HG03097 (cell line): ENCODE measurements at regions not wholly inside any gene's neighbourhood (a gene's known extent, or its start where the extent isn't known, plus 50 kb on each side); places are given as distances from the start of the nearest gene placed in this dataset.

Experiments
- ATAC-seq: cut with Tn5 transposase; IDR thresholded peaks from one replicate; pipeline ENCODE4 v1.9.1; 2021; ENCODE audit not compliant: unreplicated experiment, low FRiP score

DNA sequence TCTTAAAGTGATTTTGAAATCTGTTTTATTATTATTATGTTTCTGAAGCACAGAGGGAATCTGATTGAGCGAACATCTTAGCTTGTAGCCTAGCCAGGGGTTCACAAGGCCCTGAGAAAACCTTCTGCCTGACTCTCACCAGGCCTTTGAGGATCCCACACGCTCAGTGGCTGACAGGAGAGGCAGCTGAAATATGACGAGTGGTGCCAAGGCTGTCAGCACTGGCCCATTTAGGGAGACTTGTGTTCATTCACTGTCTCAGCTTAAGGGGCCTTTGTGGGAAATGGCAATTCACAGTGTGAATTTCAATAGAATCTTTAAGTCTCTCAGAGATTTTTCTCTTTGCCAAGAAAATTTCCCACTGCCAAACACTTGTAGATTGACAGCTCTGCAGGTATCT is 770.9 kb downstream of the TUSC7 start:
- no peak for ATAC-seq

DNA sequence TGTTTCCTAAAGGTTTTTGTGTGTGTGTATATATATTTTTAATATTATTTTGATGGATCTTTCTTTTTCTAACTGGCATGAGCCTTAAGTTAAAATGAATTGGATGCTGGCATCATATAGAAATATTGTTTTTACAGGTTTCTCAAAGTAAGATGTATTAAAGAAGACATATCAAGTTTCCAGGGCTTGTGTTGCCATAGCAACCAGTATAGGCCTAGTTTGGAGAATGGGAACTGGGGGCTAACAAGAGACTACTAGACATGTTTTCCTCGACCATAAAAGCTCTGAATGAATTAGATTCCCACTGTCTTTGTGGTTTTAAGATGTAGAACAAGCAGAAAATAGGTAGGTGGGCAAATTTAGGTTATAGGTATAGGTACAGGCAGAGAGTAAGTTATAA is 771.4 kb downstream of the TUSC7 start:
- ATAC-seq = no peak

DNA sequence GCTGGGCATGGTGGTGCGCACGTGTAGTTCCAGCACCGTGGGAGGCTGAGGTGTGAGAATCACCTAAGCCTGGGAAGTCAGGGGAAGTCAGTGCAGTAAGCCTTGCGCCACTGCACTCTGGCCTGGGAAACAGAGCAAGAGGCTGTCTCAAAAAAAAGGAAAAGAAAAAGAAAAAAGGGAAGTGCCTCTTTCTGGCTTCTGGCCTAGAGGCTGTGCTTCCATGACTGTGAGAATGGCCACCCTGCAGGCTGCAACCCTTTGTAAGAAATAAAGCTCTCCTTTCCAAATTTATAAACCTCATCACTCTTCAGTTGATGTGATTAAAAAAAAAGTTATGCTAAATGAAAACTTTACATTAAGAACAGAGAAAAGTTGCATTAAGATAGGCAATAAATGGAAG is 774.3 kb downstream of the TUSC7 start:
- no peak for ATAC-seq

DNA sequence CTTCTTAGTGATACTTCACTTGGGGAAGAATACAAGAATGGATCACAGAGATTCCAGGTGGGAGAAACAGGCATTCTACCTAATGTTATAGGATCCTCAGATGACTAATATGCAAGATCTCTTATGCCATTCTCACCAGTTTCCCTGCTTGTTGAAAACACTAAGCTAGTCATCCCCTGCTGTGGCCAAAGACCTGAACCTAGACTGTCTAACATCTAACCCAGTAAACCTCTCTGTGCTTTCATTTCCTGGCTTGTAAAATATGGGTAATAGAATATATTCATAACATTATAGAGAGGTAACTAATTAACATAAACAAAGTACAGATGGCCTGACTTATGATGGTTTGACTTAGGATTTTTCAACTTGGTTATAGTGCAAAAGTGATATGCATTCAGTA is 776.3 kb downstream of the TUSC7 start:
- no peak for ATAC-seq

DNA sequence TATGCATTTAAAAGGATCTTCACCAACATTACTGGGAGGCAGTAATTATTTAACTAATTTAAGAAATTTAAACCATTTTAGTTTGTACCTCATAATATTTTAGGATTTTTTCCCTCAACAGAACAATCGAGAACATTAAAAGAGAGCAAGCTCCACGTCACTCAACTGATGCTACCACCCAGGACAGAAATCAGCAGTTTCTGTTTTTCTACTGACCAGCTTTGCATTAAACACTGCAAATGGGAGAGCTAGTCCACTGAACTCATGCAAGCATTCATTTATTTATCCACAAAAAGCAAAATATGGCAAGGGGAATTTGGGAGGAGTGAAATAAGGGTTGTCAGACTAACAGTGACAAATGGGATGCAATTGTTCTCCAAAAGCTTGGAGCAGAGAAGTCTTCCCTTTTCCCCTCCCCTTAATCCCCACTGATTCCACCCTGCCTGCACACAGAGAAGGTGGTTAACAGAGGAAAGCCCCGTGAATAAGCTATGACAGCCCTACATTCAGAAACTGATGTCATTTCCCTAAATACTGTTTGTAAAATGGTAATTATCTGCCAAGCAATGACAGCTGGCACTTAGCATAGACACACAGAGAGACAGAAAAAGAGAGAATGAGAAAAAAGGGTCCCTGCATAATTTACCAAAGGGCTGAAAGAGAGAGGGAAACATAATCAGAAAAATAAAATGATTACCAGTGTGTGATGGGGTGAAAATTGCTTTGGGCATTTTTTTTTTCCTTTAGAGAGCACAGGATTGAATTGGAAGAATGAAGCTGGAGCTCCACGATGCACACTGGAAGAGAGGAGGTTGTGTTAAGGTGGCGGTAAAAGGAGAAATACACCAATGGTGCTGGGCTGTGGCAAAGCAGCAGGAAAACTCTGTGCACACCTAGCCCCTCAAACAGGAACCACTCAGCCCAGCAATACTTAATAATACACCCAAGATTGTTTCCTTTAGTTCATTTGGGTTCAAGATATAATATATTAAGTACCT is 777.4 kb downstream of the TUSC7 start:
- ATAC-seq = peak; percentile 83

DNA sequence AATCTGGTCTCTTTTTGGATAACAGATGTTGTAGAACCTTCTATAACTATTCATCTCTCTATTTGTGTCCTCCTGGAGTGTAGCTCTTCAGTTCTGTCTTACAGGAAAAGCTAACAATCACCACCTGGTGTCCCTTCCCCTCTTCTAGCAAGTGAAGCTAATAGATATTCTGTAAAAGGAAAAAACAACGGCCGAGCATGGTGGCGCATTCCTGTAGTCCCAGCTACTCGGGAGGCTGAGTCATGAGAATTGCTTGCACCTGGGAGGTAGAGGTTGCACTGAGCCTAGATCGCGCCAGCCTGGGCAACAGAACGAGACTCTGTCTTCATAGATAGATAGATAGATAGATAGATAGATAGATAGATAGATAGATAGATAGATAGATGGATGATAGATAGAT is 779.4 kb downstream of the TUSC7 start:
- ATAC-seq = no peak

DNA sequence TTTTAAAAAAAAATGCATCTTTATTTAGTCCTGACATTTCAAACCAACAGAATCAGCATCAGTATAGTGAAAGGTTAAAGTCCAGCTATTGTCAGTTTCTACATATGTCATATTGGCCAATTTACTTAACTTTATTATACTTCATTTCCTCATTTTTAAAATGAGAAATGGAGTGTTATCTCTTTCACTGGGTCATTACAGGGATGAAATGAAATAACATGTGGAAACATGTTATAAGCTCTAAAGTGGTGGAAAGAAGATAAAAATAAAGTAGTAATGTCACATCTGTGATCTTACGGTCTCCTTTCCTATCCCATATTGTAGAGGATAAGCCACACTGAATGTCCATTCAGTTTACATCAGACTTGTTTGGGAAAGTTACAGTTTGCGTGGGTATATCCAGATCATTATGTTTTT is 780.1 kb downstream of the TUSC7 start:
- ATAC-seq = no peak

DNA sequence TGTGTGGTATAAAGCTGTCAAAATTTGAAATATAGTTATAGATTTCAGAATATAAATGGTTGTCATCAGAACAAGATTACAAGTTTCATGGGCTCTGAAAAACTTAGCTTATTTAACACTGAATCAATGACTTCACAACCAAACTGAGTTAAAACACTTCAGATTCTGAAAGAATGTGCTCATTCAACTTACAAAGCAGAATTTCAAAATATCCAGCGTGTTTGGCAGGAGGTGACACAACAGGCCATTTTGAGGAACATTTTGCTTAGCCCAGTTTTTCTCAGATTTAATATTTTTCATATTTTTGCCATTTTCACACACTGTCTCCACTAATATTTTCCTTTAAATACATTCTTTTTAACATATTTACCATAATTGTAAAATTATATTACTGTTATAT is 781.1 kb downstream of the TUSC7 start:
- ATAC-seq = no peak

DNA sequence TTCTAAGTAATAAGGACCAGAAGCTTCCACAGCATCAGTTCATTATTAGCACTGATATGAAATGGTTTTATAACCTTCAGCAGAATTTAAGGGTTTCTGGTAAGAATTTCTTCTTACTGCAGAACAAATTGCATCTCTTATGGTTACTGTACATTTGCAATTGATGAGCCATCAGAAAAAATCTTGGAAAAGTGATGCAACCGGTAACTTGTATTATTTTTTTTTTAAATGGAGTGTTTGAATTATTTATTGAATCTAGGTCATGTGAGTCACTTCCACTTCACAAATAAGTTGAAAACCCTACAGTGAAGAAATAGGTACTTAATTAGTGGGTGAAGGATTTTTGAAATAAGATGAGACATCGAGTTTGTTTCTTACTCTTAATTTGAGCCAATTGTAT is 786.0 kb downstream of the TUSC7 start:
- ATAC-seq = no peak

DNA sequence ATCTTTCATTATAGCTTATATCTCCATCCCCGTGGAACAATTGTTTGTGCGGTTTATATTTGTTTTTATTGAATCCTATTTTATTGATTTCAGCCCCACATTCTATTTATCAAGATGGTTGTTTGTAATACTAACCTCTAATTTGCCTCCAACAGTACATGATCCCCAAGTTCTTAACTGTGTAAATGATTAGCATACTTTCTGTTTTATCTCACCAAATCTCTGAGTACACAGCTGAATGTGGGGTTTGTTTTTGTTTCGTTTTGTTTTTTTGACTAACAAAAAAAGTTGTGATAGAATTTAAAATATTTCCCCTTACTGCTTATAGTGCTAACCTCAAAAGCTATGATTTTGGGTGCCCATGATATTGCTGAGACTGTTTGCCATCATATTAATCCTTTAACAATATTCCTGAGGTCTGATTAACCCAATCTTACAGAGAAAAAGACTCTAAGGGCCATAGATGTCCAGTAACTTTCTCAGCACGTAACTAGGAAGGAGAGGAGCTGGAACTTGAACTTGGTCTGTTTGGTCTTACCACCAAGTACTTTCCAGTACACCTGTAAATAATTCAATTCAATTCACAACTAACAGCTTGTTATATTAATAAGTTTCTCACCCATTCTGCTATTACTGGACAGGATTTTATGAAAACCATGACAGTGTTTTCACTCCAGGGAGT is 789.8 kb downstream of the TUSC7 start:
- no peak for ATAC-seq

DNA sequence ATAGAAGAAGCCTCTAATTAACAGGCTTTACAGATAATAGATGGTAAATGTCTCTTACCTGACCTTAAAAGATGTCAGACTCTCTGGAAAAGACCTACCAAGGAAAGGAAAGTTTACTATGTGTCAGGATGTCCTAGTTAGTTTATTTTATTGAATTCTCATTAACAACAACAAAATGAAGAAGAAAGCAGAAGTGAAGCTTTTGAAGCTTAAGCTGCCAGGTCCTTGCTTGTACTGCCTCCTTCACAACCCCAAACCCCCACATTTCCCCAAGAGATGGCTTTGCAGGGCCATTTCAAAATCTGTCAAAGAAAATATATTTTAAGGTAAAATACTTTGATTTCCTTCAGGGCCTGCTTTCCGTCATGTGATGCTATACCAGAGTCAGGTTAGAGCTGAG is 798.4 kb downstream of the TUSC7 start:
- ATAC-seq = no peak

DNA sequence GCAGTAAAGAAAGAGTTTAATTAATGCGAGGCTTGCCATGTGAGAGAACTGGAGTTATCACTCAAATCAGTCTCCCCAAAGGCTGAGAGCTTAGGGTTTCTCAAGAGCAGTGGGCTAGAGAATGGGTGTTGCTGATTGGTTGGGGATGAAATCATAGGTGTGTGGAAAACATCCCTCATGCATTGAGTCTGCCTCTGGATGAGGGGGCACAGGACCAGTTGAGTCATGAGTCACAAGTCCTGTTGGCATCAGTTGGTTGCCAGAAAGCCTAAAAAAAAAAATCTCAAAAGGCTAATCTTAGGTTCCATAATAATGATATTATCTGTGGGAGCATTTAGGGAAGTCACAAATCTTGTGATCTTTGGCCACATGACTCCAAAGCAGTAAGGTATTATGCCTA is 800.3 kb downstream of the TUSC7 start:
- no peak for ATAC-seq

DNA sequence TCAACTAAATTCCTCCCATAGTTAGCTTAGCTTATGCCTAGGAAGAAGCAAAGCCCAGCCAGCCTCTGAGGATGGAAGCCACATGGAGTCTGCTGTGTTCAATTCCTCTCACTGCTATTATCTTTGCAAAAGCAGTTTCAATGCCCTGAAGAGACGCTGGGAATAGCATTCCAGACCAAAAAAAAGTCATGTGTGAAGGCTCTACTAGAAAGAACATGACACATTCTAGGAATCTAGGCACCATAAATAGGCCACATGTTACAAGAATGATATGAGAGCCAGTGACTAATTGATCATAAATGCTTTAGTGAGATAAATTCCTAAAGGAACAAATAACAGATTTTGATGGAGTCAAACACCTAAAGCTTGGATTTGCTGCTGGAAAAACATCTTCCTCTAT is 800.8 kb downstream of the TUSC7 start:
- no peak for ATAC-seq

DNA sequence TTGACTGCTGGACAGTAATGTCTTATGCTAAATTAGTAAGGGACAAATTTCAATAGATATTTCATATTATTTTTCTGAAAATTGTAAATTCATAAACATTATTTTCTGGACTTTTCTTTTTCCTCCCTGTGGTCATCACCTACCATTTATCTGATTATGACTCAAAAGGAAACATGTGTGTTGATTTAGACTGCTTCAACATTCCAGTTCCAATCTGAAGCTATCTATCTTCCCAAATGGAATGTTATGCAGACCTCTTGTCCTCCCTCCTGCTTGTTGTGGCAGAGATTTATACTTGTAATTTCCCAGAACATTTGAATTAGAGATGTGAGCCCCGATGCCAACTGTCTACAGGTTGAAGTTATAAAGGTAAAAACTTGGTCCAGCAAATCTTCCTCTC is 803.4 kb downstream of the TUSC7 start:
- no peak for ATAC-seq

DNA sequence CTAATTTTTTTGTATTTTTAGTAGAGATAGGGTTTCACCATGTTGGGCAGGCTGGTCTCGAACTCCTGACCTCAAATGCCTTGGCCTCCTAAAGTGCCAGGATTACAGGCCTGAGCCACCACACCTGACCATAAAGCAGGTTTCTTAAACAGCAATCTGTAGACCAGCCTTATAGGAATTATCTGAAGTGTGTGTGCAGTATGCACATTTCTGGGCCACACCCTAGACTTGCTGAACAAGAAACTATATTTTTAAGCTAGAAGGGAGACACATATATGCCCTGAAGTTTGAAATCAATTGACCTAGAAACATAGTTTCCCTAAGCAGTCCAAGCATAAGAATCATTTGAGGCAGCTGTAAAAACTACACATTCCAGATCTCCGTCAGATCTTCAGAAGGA is 805.7 kb downstream of the TUSC7 start:
- ATAC-seq = no peak

DNA sequence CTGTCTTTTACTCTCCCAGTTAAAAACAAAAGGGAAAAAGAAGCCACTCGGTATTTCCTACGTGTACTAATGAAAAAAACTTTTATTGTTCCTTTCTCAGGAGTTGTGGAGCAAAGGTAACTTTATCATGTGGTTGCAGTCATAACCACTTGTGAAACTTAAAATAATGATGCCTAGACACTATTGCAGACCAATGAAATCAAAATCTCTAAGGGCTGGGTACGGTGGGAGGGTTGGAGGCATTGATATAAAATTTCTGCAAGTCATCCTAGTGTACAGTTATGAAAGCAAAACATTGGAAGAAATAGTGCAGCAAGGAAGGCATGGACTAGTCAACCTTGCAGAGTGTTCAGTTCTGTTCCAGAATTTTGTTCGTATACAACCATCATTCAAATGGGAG is 808.8 kb downstream of the TUSC7 start:
- ATAC-seq = no peak

DNA sequence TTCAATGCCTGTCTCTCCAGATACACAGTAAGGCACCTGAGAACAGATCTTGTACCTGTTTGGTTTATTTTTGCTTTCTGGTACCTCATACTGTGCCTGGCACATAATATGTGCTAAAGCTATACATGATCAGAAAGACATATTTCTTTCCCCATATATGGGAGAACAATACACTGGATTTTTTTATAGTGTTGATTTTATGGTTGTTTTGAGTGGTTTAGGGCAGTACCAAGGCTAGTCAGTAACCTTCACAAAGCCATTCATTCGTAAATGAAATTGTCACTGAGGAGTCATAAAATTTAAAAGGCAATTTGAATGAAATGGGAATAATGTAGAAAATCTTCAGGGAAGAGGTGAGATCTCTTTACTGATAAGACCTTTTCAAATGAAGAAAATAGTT is 810.2 kb downstream of the TUSC7 start:
- ATAC-seq = no peak

DNA sequence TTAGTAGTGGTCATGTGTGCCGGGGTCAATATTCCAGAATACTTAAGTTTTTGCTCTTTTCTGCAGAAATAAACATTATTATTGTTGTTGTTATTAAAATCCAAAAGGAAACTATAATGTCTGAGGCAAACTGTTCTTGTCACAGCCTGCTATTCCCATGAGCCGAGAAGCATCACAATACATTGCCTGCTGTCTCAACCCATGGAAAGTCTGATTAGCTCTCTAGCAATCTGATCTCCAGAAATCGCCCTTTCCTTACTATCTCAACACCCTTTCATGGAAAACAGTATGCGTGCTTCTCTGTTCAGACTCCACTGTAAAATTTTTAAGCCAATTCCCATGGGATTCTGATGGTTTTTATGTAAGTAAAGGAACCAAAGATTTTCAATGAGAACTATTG is 811.0 kb downstream of the TUSC7 start:
- no peak for ATAC-seq

DNA sequence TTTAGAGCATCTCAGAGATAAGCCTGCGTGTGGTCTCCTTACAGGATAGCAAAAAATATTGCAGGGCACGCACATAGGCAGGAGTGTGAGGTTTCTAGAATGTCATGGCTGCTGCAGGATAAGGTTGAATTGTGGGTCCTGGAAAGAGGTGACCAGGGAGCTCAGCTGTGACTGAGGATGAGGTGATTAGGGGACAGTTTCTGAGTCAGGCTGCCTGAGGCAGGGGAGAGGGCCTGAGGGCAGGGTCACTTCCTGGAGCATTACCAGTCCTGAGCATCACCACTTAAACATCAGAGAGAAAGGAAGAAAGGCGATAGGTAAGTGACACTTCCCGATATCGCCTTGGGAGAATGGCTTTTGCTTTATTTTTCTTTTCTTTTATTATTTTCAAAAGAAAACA is 813.8 kb downstream of the TUSC7 start:
- no peak for ATAC-seq

DNA sequence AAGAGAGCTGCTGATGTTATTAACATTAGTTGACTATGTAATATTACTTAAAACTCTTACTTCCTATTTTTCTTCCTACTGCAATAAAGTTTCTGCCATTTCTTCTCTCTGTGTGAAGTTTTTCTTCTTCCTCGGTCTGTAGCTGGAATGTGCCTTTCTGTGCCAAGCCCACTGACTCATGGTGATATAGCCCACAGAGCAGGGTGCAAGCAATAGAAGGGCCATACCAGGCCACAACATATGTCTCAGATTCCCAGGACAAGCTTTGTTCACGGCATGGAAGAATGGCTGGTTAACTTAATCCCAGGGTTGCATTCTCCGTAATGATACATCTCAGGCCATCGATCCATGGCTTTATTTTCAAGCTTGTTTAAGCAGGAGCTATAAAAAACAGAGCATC is 815.3 kb downstream of the TUSC7 start:
- ATAC-seq = no peak

DNA sequence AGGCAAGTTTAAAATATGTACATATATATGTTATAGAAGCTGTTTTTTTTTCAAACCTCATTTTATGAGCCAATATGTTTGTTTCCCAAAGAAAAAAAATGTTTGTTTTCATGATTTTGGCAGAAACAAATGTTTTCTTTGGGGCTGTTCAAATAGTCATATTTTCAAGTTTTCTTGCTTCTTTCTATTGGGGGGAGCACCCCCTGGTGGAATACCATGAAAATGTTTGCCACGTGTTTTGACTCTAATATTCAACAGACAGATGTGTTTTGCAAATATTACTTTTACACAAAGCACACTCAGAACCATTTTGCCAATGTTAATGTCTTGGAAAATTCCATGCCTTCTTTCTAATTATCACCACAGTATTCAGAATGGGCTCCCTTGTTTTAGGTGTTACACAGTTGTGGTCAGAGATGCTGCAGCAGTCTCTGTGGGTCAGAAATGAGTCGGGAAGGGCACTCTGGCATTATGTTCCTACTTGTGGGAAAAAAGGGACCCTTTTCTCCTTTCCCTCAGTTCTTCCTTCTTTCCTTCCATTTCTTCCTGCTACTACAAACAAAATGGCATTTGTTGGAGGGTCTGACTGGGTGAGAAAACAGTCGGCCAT is 817.0 kb downstream of the TUSC7 start:
- ATAC-seq = no peak

DNA sequence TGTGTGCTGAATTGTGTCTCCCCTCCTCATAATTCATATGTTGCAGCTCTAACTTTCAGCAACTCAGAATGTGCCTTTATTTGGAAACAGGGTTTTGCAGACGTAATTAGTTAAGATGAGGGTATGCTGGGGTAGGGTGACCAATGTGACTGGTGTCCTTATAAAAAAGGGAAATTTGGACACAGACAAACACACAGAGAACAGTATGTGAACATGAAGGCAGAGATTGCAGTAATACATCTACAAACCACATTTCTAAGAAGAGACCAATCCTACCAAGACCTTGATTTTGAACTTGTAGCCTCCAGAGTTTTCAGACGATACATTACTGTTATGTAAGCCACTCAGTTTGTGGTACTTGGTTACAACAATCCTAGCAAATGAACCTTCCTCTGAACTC is 817.8 kb downstream of the TUSC7 start:
- ATAC-seq = no peak
